Type B pancreatic cell (in vitro differentiated cells): ENCODE measurements at regions not wholly inside any gene's neighbourhood (a gene's known extent, or its start where the extent isn't known, plus 50 kb on each side); places are given as distances from the start of the nearest gene placed in this dataset.

Experiments
- DNase-seq: peaks from one replicate; pipeline ENCODE4 v3.0.0; 2021; ENCODE audit warnings: mixed read lengths; ENCODE audit not compliant: unreplicated experiment; ENCODE audit errors: extremely low spot score
- H3K27ac Mint-ChIP-seq: 2 replicates; pipeline ENCODE4 v1.8.0; 2021; ENCODE audit warnings: mild to moderate bottlenecking, mixed read lengths
- H3K27me3 Mint-ChIP-seq: 2 replicates; pipeline ENCODE4 v1.8.0; 2021; ENCODE audit warnings: mixed read lengths
- H3K36me3 Mint-ChIP-seq: 2 replicates; pipeline ENCODE4 v1.8.0; 2021; ENCODE audit warnings: mixed read lengths
- H3K4me1 Mint-ChIP-seq: one replicate; pipeline ENCODE4 v1.8.0; 2021; ENCODE audit warnings: mixed read lengths; ENCODE audit not compliant: unreplicated experiment
- H3K4me3 Mint-ChIP-seq: 2 replicates; pipeline ENCODE4 v1.8.0; 2021; ENCODE audit warnings: mild to moderate bottlenecking, mixed read lengths
- H3K9me3 Mint-ChIP-seq: 2 replicates; pipeline ENCODE4 v1.8.0; 2021; ENCODE audit warnings: mixed read lengths
- CTCF ChIP-seq: fragments of 200-600 bp; sonication (generic); conservative IDR thresholded peaks from 2 replicates; pipeline ENCODE4 v1.5.0; 2021; ENCODE audit warnings: antibody characterized with exemption, mild to moderate bottlenecking

GRCh38 chr7:111676167-111676566, 113.9 kb upstream of the IMMP2L start:
- Mint-ChIP-seq H3K4me1 (no peaks in the 10 kb centered on the region), H3K9me3 (no peaks in the 10 kb centered on the region), H3K27ac (no peak overlapping the region), H3K4me3 (no peak overlapping the region), H3K36me3 (no peaks in the 10 kb centered on the region), H3K27me3 (peaks cover 5% of the 10 kb centered on the region)
- TF ChIP-seq CTCF = no peak
- DNase-seq = no peak

GRCh38 chr7:111672901-111673300, 110.6 kb upstream of the IMMP2L start:
- H3K9me3 Mint-ChIP-seq = no peaks in the 10 kb centered on the region
- no peaks in the 10 kb centered on the region for H3K4me1 Mint-ChIP-seq
- H3K36me3 Mint-ChIP-seq = no peaks in the 10 kb centered on the region
- no peak overlapping the region for H3K27ac Mint-ChIP-seq
- H3K4me3 Mint-ChIP-seq = no peak overlapping the region
- DNase-seq = no peak
- no peak for TF ChIP-seq CTCF
- H3K27me3 Mint-ChIP-seq = peaks cover 1% of the 10 kb centered on the region

- Mint-ChIP-seq H3K27me3 (no peaks in the 10 kb centered on the region), H3K4me3 (no peak overlapping the region), H3K27ac (no peak overlapping the region), H3K4me1 (no peaks in the 10 kb centered on the region), H3K36me3 (no peaks in the 10 kb centered on the region), H3K9me3 (no peaks in the 10 kb centered on the region)
- TF ChIP-seq CTCF = no peak
- DNase-seq = no peak
Observed at GRCh38 chr7:111671927-111672326, 109.6 kb upstream of the IMMP2L start.

GRCh38 chr7:111668711-111669110, 106.4 kb upstream of the IMMP2L start:
- Mint-ChIP-seq H3K27ac (no peak overlapping the region), H3K9me3 (no peaks in the 10 kb centered on the region), H3K4me1 (no peaks in the 10 kb centered on the region), H3K27me3 (no peaks in the 10 kb centered on the region), H3K4me3 (no peak overlapping the region), H3K36me3 (no peaks in the 10 kb centered on the region)
- no peak for TF ChIP-seq CTCF
- no peak for DNase-seq

GRCh38 chr7:111667488-111667887, 105.2 kb upstream of the IMMP2L start:
- no peak for TF ChIP-seq CTCF
- no peaks in the 10 kb centered on the region for H3K27me3 Mint-ChIP-seq
- no peaks in the 10 kb centered on the region for H3K36me3 Mint-ChIP-seq
- H3K9me3 Mint-ChIP-seq = no peaks in the 10 kb centered on the region
- DNase-seq = no peak
- no peak overlapping the region for H3K4me3 Mint-ChIP-seq
- no peaks in the 10 kb centered on the region for H3K4me1 Mint-ChIP-seq
- H3K27ac Mint-ChIP-seq = no peak overlapping the region

- DNase-seq = no peak
- no peaks in the 10 kb centered on the region for H3K36me3 Mint-ChIP-seq
- H3K27me3 Mint-ChIP-seq = no peaks in the 10 kb centered on the region
- no peak overlapping the region for H3K4me3 Mint-ChIP-seq
- no peaks in the 10 kb centered on the region for H3K4me1 Mint-ChIP-seq
- no peaks in the 10 kb centered on the region for H3K9me3 Mint-ChIP-seq
- TF ChIP-seq CTCF = no peak
- H3K27ac Mint-ChIP-seq = no peak overlapping the region
Observed at GRCh38 chr7:111666260-111666659, 104.0 kb upstream of the IMMP2L start.
